HUES48 (cell line): ENCODE measurements at regions not wholly inside any gene's neighbourhood (a gene's known extent, or its start where the extent isn't known, plus 50 kb on each side); places are given as distances from the start of the nearest gene placed in this dataset.

Source experiments
- H3K27ac ChIP-seq: one replicate; pipeline ENCODE4 v1.7.0; 2013; ENCODE audit warnings: low read depth, low read length, inconsistent platforms
- H3K27me3 ChIP-seq: 2 replicates; pipeline ENCODE4 v1.6.1; 2013; ENCODE audit warnings: mild to moderate bottlenecking, low read length; ENCODE audit not compliant: control insufficient read depth, insufficient read depth
- H3K36me3 ChIP-seq: 2 replicates; pipeline ENCODE4 v1.6.1; 2013; ENCODE audit warnings: low read length; ENCODE audit not compliant: control insufficient read depth, insufficient read depth
- H3K4me1 ChIP-seq: 2 replicates; pipeline ENCODE4 v1.6.1; 2013; ENCODE audit warnings: mild to moderate bottlenecking, low read length; ENCODE audit not compliant: control insufficient read depth, insufficient read depth
- H3K4me3 ChIP-seq: 2 replicates; pipeline ENCODE4 v1.5.1; 2013; ENCODE audit warnings: mild to moderate bottlenecking, low read depth, low read length
- H3K9ac ChIP-seq: 2 replicates; pipeline ENCODE4 v1.6.1; 2013; ENCODE audit warnings: mild to moderate bottlenecking, low read depth, low read length, moderate library complexity
- H3K9me3 ChIP-seq: 2 replicates; pipeline ENCODE4 v1.6.1; 2013; ENCODE audit warnings: low read length; ENCODE audit not compliant: control insufficient read depth, insufficient read depth

- H3K9ac ChIP-seq = no peak overlapping the region
- no peak overlapping the region for H3K27ac ChIP-seq
- H3K4me3 ChIP-seq = no peak overlapping the region
Measured at GRCh38 chr14:49194067-49194466, 392.1 kb downstream of the RPS29 start.

GRCh38 chr14:49193332-49194065, 392.7 kb downstream of the RPS29 start:
- Histone ChIP-seq H3K9ac (no peak overlapping the region), H3K4me3 (no peak overlapping the region), H3K27ac (no peak overlapping the region)

More at GRCh38 chr14:49194067-49194466, 392.1 kb downstream of the RPS29 start:
- Histone ChIP-seq H3K36me3 (no peaks in the 10 kb centered on the region), H3K27me3 (no peaks in the 10 kb centered on the region), H3K4me1 (no peaks in the 10 kb centered on the region), H3K9me3 (no peaks in the 10 kb centered on the region)

GRCh38 chr14:49191380-49191779, 394.8 kb downstream of the RPS29 start:
- H3K4me3 ChIP-seq = no peak overlapping the region

More at GRCh38 chr14:49193332-49194065, 392.7 kb downstream of the RPS29 start:
- Histone ChIP-seq H3K9me3 (no peaks in the 10 kb centered on the region), H3K4me1 (no peaks in the 10 kb centered on the region), H3K36me3 (no peaks in the 10 kb centered on the region), H3K27me3 (no peaks in the 10 kb centered on the region)

GRCh38 chr14:49189375-49189774, 396.8 kb downstream of the RPS29 start:
- Histone ChIP-seq H3K4me3 (no peak overlapping the region), H3K9ac (no peak overlapping the region), H3K27me3 (no peaks in the 10 kb centered on the region), H3K27ac (no peak overlapping the region), H3K9me3 (no peaks in the 10 kb centered on the region), H3K36me3 (no peaks in the 10 kb centered on the region), H3K4me1 (no peaks in the 10 kb centered on the region)

More at GRCh38 chr14:49191380-49191779, 394.8 kb downstream of the RPS29 start:
- no peaks in the 10 kb centered on the region for H3K9me3 ChIP-seq
- H3K27ac ChIP-seq = no peak overlapping the region
- H3K9ac ChIP-seq = no peak overlapping the region
- H3K4me1 ChIP-seq = no peaks in the 10 kb centered on the region
- no peaks in the 10 kb centered on the region for H3K36me3 ChIP-seq
- no peaks in the 10 kb centered on the region for H3K27me3 ChIP-seq

GRCh38 chr14:49187799-49188198, 398.4 kb downstream of the RPS29 start:
- H3K27me3 ChIP-seq = no peaks in the 10 kb centered on the region
- no peak overlapping the region for H3K9ac ChIP-seq
- no peak overlapping the region for H3K4me3 ChIP-seq
- no peaks in the 10 kb centered on the region for H3K36me3 ChIP-seq
- H3K27ac ChIP-seq = no peak overlapping the region
- H3K9me3 ChIP-seq = no peaks in the 10 kb centered on the region
- H3K4me1 ChIP-seq = no peaks in the 10 kb centered on the region

- Histone ChIP-seq H3K4me3 (no peak overlapping the region), H3K4me1 (no peaks in the 10 kb centered on the region)
Measured at GRCh38 chr14:49173765-49174373, 412.3 kb downstream of the RPS29 start.

GRCh38 chr14:49164074-49164473, 422.1 kb downstream of the RPS29 start:
- no peaks in the 10 kb centered on the region for H3K9me3 ChIP-seq
- H3K36me3 ChIP-seq = no peaks in the 10 kb centered on the region
- H3K9ac ChIP-seq = no peak overlapping the region
- no peak overlapping the region for H3K27ac ChIP-seq
- no peaks in the 10 kb centered on the region for H3K4me1 ChIP-seq
- no peak overlapping the region for H3K4me3 ChIP-seq
- no peaks in the 10 kb centered on the region for H3K27me3 ChIP-seq

More at GRCh38 chr14:49173765-49174373, 412.3 kb downstream of the RPS29 start:
- Histone ChIP-seq H3K27me3 (no peaks in the 10 kb centered on the region), H3K9ac (no peak overlapping the region), H3K9me3 (no peaks in the 10 kb centered on the region), H3K36me3 (no peaks in the 10 kb centered on the region), H3K27ac (no peak overlapping the region)

GRCh38 chr14:49160983-49161382, 425.2 kb downstream of the RPS29 start:
- no peak overlapping the region for H3K9ac ChIP-seq

GRCh38 chr14:49159081-49159480, 427.1 kb downstream of the RPS29 start:
- no peak overlapping the region for H3K27ac ChIP-seq
- no peaks in the 10 kb centered on the region for H3K36me3 ChIP-seq
- no peaks in the 10 kb centered on the region for H3K4me1 ChIP-seq
- no peak overlapping the region for H3K9ac ChIP-seq
- H3K27me3 ChIP-seq = no peaks in the 10 kb centered on the region
- H3K9me3 ChIP-seq = no peaks in the 10 kb centered on the region
- H3K4me3 ChIP-seq = no peak overlapping the region

More at GRCh38 chr14:49160983-49161382, 425.2 kb downstream of the RPS29 start:
- Histone ChIP-seq H3K9me3 (no peaks in the 10 kb centered on the region), H3K27ac (no peak overlapping the region), H3K4me3 (no peak overlapping the region), H3K36me3 (no peaks in the 10 kb centered on the region), H3K4me1 (no peaks in the 10 kb centered on the region), H3K27me3 (no peaks in the 10 kb centered on the region)

- Histone ChIP-seq H3K27ac (no peak overlapping the region), H3K9ac (no peak overlapping the region), H3K27me3 (no peaks in the 10 kb centered on the region), H3K36me3 (no peaks in the 10 kb centered on the region), H3K4me1 (no peaks in the 10 kb centered on the region), H3K9me3 (no peaks in the 10 kb centered on the region), H3K4me3 (no peak overlapping the region)
Measured at GRCh38 chr14:49139593-49139992, 446.6 kb downstream of the RPS29 start.

- H3K4me1 ChIP-seq = no peaks in the 10 kb centered on the region
- H3K9me3 ChIP-seq = no peaks in the 10 kb centered on the region
- H3K9ac ChIP-seq = no peak overlapping the region
- H3K4me3 ChIP-seq = no peak overlapping the region
- no peaks in the 10 kb centered on the region for H3K36me3 ChIP-seq
- H3K27me3 ChIP-seq = no peaks in the 10 kb centered on the region
- H3K27ac ChIP-seq = no peak overlapping the region
Measured at GRCh38 chr14:49134940-49135339, 451.2 kb downstream of the RPS29 start.
